GM23248 (cell line): ENCODE measurements at regions not wholly inside any gene's neighbourhood (a gene's known extent, or its start where the extent isn't known, plus 50 kb on each side); places are given as distances from the start of the nearest gene placed in this dataset.

Experiments
- DNase-seq: peaks from one replicate; pipeline ENCODE4 v3.0.0-alpha.2; 2015
- H2AFZ ChIP-seq: fragments of 200-600 bp; sonication (generic); 2 replicates; pipeline ENCODE4 v1.6.1; 2016; ENCODE audit warnings: antibody characterized with exemption
- H3F3A ChIP-seq: fragments of 200-600 bp; sonication (generic); 2 replicates; pipeline ENCODE4 v1.6.1; 2016; ENCODE audit warnings: mild to moderate bottlenecking, antibody characterized with exemption, mixed run types; ENCODE audit not compliant: insufficient read depth
- H3K27ac ChIP-seq: fragments of 200-600 bp; sonication (generic); 2 replicates; pipeline ENCODE4 v1.5.1; 2016; ENCODE audit warnings: mild to moderate bottlenecking
- H3K27me3 ChIP-seq: fragments of 200-600 bp; sonication (generic); replicated peaks from 2 replicates; pipeline ENCODE4 v1.6.1; 2016; ENCODE audit warnings: mild to moderate bottlenecking; ENCODE audit not compliant: insufficient read depth
- H3K36me3 ChIP-seq: fragments of 200-600 bp; sonication (generic); 2 replicates; pipeline ENCODE4 v1.6.1; 2016; ENCODE audit warnings: low read depth, mild to moderate bottlenecking
- H3K4me1 ChIP-seq: fragments of 200-600 bp; sonication (generic); 2 replicates; pipeline ENCODE4 v1.6.1; 2016; ENCODE audit warnings: mild to moderate bottlenecking; ENCODE audit not compliant: insufficient read depth
- H3K4me2 ChIP-seq: fragments of 200-600 bp; sonication (generic); one replicate; pipeline ENCODE4 v1.6.1; 2016; ENCODE audit warnings: mild to moderate bottlenecking; ENCODE audit not compliant: unreplicated experiment
- H3K4me3 ChIP-seq: fragments of 200-600 bp; sonication (generic); 2 replicates; pipeline ENCODE4 v1.5.1; 2016; ENCODE audit warnings: mild to moderate bottlenecking
- H3K79me2 ChIP-seq: fragments of 200-600 bp; sonication (generic); 2 replicates; pipeline ENCODE4 v1.6.1; 2016; ENCODE audit warnings: mild to moderate bottlenecking; ENCODE audit not compliant: insufficient read depth
- H3K9ac ChIP-seq: fragments of 200-600 bp; sonication (generic); 2 replicates; pipeline ENCODE4 v1.6.1; 2016; ENCODE audit warnings: mild to moderate bottlenecking
- H3K9me2 ChIP-seq: fragments of 200-600 bp; sonication (generic); 2 replicates; pipeline ENCODE4 v1.6.1; 2016; ENCODE audit warnings: mixed run types, mild to moderate bottlenecking, moderate library complexity; ENCODE audit not compliant: insufficient read depth
- H3K9me3 ChIP-seq: fragments of 200-600 bp; sonication (generic); one replicate; pipeline ENCODE4 v1.6.1; 2017; ENCODE audit warnings: low read depth
- H4K20me1 ChIP-seq: fragments of 200-600 bp; sonication (generic); 2 replicates; pipeline ENCODE4 v1.6.0; 2016; ENCODE audit not compliant: insufficient read depth
- EZH2 ChIP-seq: fragments of 200-600 bp; sonication (generic); IDR thresholded peaks from 2 replicates; pipeline ENCODE4 v1.6.1; 2018; ENCODE audit warnings: antibody characterized with exemption, mild to moderate bottlenecking; ENCODE audit not compliant: insufficient read depth, poor library complexity, severe bottlenecking
- EZH2phosphoT487 ChIP-seq: fragments of 200-600 bp; sonication (generic); IDR thresholded peaks from 2 replicates; pipeline ENCODE4 v1.6.1; 2018; ENCODE audit warnings: antibody characterized with exemption, moderate library complexity, mild to moderate bottlenecking, low read depth; ENCODE audit not compliant: insufficient read depth
- WGBS, 2 experiments: methylation state at CpG; one replicate each; pipeline ENCODE4 v1.1.6; 2015 to 2017; ENCODE audit warnings: low lambda C conversion rate in 2 of 2, low coverage in 1 of 2; ENCODE audit errors: missing lambda C conversion rate in 2 of 2; 5-methylcytosine and 5-hydroxymethylcytosine counted together
- in situ Hi-C: fragments of 300-500 bp; cut with MboI; formaldehyde crosslinking; loops from 2 replicates; pipeline ENCODE4 v1.15.0; 2020

DNA sequence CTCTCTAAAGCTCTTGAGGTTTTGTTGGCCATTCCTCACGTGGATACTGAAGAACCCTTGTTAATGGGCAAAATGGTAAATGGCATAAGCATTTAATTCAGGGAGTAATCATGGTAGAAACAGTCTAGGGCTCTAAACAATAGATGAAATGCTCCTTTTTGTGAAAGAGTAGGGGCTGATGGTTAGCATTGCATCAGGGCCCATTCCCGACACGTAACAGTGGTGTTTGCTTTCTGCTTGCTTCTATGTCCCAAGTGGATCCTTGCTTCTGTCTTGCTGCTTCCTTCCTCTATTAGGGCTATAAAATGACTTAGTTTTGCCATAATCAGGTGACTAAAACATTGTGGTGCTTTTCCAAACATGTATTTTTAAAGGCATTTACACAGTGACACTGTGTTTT lies 230.9 kb upstream of the AFF2 start:
- in situ Hi-C loops, result no loop called here
- H3K4me2 ChIP-seq, result no peak overlapping the region
- H3K4me1 ChIP-seq, result no peaks in the 10 kb centered on the region
- no peaks in the 10 kb centered on the region for H3F3A ChIP-seq
- no peak overlapping the region for H3K27ac ChIP-seq
- no peaks in the 10 kb centered on the region for H4K20me1 ChIP-seq
- no peaks in the 10 kb centered on the region for H3K27me3 ChIP-seq
- no peaks in the 10 kb centered on the region for H3K9me2 ChIP-seq
- H3K9ac ChIP-seq, result no peak overlapping the region
- no peaks in the 10 kb centered on the region for H3K36me3 ChIP-seq
- no peak overlapping the region for H3K4me3 ChIP-seq
- DNase-seq, result no peak
- no peaks in the 10 kb centered on the region for H3K79me2 ChIP-seq
- TF ChIP-seq EZH2phosphoT487, result no peak
- no peak for TF ChIP-seq EZH2
- H3K9me3 ChIP-seq, result no peaks in the 10 kb centered on the region
- WGBS, 2 experiments, result 31 to 61% methylated on average over 2 of the region's 3 CpGs
- no peak overlapping the region for H2AFZ ChIP-seq

DNA sequence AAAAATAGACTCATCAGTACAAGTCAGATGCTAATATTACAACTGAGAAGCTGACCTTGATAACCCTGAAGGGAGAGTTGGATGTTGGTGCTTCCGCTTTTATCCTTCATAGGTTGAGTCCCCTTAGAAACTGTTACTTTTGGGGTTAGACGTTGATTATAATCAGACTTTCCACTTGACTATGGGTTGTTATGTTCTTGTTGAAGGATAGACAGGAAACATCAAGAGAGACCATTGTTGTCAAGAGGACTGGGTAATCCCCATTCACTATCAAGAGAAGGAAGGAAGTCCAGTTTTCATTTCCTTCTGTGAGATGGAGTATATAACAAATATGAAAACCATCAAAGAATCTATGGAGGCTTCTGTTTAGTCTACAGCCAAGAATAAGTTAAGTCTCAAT lies 229.9 kb upstream of the AFF2 start:
- DNase-seq, result no peak
- no peaks in the 10 kb centered on the region for H3K79me2 ChIP-seq
- H3K4me1 ChIP-seq, result no peaks in the 10 kb centered on the region
- no peak overlapping the region for H2AFZ ChIP-seq
- TF ChIP-seq EZH2, result no peak
- no peak for TF ChIP-seq EZH2phosphoT487
- no peak overlapping the region for H3K27ac ChIP-seq
- no peaks in the 10 kb centered on the region for H3K9me3 ChIP-seq
- no peaks in the 10 kb centered on the region for H4K20me1 ChIP-seq
- H3K9ac ChIP-seq, result no peak overlapping the region
- no peaks in the 10 kb centered on the region for H3K36me3 ChIP-seq
- H3K27me3 ChIP-seq, result no peaks in the 10 kb centered on the region
- no peaks in the 10 kb centered on the region for H3F3A ChIP-seq
- no peaks in the 10 kb centered on the region for H3K9me2 ChIP-seq
- WGBS, 2 experiments, result 44 to 63% methylated on average over 2 of the region's 2 CpGs
- H3K4me2 ChIP-seq, result no peak overlapping the region
- H3K4me3 ChIP-seq, result no peak overlapping the region
- in situ Hi-C loops, result no loop called here

DNA sequence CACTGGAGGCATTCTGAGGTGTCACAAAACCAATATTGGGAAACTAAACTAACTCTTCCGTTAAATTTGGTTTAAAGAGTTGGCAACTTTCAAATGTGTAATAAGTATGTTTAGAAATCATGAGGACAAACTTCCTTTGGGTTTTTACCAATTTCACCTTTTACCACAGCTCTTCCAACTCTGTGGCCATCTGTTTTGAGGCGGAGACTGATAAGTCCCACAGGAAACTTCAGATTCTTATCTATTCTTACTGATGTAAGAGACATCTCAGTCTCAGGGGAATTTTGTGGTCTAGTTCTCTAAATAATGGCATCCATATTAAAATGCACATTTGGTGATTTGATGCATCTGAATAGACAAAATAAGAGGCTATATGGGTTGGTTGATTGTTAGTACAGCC lies 229.2 kb upstream of the AFF2 start:
- in situ Hi-C loops, result no loop called here

DNA sequence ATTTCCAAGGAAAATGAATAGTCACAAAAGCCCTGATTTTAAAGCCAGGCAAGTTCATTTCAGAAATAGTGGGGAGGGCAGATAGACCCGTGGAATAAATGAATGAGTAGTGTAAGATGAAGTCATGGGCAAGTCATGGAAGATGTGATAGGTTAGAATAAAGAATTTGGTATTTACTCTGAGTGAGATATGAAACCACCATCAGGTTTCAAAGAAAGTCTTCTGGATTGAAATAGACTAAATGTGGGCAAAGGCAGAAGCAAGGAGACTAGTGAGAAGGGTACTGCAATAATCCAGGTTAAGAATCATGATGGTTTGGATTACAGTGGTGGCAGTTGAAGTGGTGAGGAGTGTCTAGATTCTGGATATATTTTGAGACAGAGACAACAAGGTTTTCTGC lies 218.5 kb upstream of the AFF2 start:
- no peaks in the 10 kb centered on the region for H3K9me2 ChIP-seq
- no peaks in the 10 kb centered on the region for H3F3A ChIP-seq
- no peak overlapping the region for H3K9ac ChIP-seq
- H3K27me3 ChIP-seq, result no peaks in the 10 kb centered on the region
- H3K27ac ChIP-seq, result no peak overlapping the region
- H3K4me3 ChIP-seq, result no peak overlapping the region
- no peaks in the 10 kb centered on the region for H4K20me1 ChIP-seq
- WGBS, 2 experiments, result 0 to 4% methylated on average over 1 of the region's 1 CpG
- no peaks in the 10 kb centered on the region for H3K36me3 ChIP-seq
- H3K4me2 ChIP-seq, result no peak overlapping the region
- TF ChIP-seq EZH2phosphoT487 (no peak), EZH2 (no peak)
- H3K79me2 ChIP-seq, result no peaks in the 10 kb centered on the region
- in situ Hi-C loops, result no loop called here
- DNase-seq, result no peak
- no peaks in the 10 kb centered on the region for H3K4me1 ChIP-seq
- no peaks in the 10 kb centered on the region for H3K9me3 ChIP-seq
- H2AFZ ChIP-seq, result no peak overlapping the region

More for the DNA sequence above, 229.2 kb upstream of the AFF2 start:
- no peaks in the 10 kb centered on the region for H3F3A ChIP-seq
- 59 to 61% methylated on average over 2 of the region's 2 CpGs for WGBS, 2 experiments
- TF ChIP-seq EZH2, result no peak
- TF ChIP-seq EZH2phosphoT487, result no peak
- no peaks in the 10 kb centered on the region for H3K9me3 ChIP-seq
- H2AFZ ChIP-seq, result no peak overlapping the region
- H3K36me3 ChIP-seq, result no peaks in the 10 kb centered on the region
- H3K4me2 ChIP-seq, result no peak overlapping the region
- H3K4me1 ChIP-seq, result no peaks in the 10 kb centered on the region
- no peak overlapping the region for H3K27ac ChIP-seq
- H3K9me2 ChIP-seq, result no peaks in the 10 kb centered on the region
- DNase-seq, result no peak
- H3K4me3 ChIP-seq, result no peak overlapping the region
- H3K9ac ChIP-seq, result no peak overlapping the region
- no peaks in the 10 kb centered on the region for H4K20me1 ChIP-seq
- no peaks in the 10 kb centered on the region for H3K27me3 ChIP-seq
- H3K79me2 ChIP-seq, result no peaks in the 10 kb centered on the region

DNA sequence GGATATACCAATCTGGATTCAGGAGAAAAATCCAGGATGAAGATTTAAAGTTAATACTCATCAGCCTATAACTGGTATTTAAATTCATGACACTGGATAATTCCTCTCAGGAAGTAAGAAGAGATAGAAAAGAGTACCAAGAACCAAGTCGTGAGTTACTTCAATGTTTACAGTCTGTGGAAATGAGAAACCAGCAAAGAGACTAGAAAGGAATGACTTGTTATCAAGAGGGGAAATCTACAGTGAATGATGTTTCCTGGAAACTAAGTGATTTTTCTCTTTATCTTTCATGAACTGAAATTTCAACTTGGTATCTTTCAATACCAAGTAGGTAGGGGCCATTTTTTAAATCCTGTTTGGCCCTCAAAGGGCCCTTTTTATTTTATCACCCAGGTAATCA lies 217.9 kb upstream of the AFF2 start:
- H3K79me2 ChIP-seq, result no peaks in the 10 kb centered on the region
- WGBS, 2 experiments, result 4 to 11% methylated on average over 1 of the region's 1 CpG

More for the DNA sequence above, 217.9 kb upstream of the AFF2 start:
- Histone ChIP-seq H3K9me3 (no peaks in the 10 kb centered on the region), H3F3A (no peaks in the 10 kb centered on the region), H4K20me1 (no peaks in the 10 kb centered on the region), H3K4me3 (no peak overlapping the region), H3K36me3 (no peaks in the 10 kb centered on the region), H3K27me3 (no peaks in the 10 kb centered on the region), H3K27ac (no peak overlapping the region), H3K4me1 (no peaks in the 10 kb centered on the region), H2AFZ (no peak overlapping the region), H3K9ac (no peak overlapping the region), H3K4me2 (no peak overlapping the region), H3K9me2 (no peaks in the 10 kb centered on the region)
- TF ChIP-seq EZH2phosphoT487 (no peak), EZH2 (no peak)
- no peak for DNase-seq
- in situ Hi-C loops, result no loop called here
